Neural progenitor cell (in vitro differentiated cells): ENCODE measurements at regions not wholly inside any gene's neighbourhood (a gene's known extent, or its start where the extent isn't known, plus 50 kb on each side); places are given as distances from the start of the nearest gene placed in this dataset.
A peak's percentile ranks its signal among the peaks of the same experiment; 100 is the strongest.

Experiments
- DNase-seq: peaks from one replicate; pipeline ENCODE4 v3.0.0-alpha.2; 2016; ENCODE audit warnings: low spot score
- H2AFZ ChIP-seq: fragments of 200-600 bp; sonication (generic); replicated peaks from 2 replicates; pipeline ENCODE4 v1.6.1; 2016; ENCODE audit warnings: antibody characterized with exemption
- H3F3A ChIP-seq: fragments of 200-600 bp; sonication (generic); 2 replicates; pipeline ENCODE4 v1.6.1; 2016; ENCODE audit warnings: antibody characterized with exemption, low read depth
- H3K27ac ChIP-seq: fragments of 200-600 bp; sonication (generic); 2 replicates; pipeline ENCODE4 v1.5.1; 2016; ENCODE audit warnings: mild to moderate bottlenecking
- H3K27me3 ChIP-seq: fragments of 200-600 bp; sonication (generic); 2 replicates; pipeline ENCODE4 v1.6.1; 2016; ENCODE audit warnings: mild to moderate bottlenecking, moderate library complexity
- H3K36me3 ChIP-seq: fragments of 200-600 bp; sonication (generic); 2 replicates; pipeline ENCODE4 v1.5.1; 2016
- H3K4me1 ChIP-seq: fragments of 200-600 bp; sonication (generic); 2 replicates; pipeline ENCODE4 v1.6.1; 2016; ENCODE audit warnings: mixed run types
- H3K4me2 ChIP-seq: fragments of 200-600 bp; sonication (generic); 2 replicates; pipeline ENCODE4 v1.6.1; 2016
- H3K4me3 ChIP-seq: fragments of 200-600 bp; sonication (generic); 2 replicates; pipeline ENCODE4 v1.5.1; 2016
- H3K79me2 ChIP-seq: fragments of 200-600 bp; sonication (generic); 2 replicates; pipeline ENCODE4 v1.6.1; 2016; ENCODE audit warnings: low read depth
- H3K9ac ChIP-seq: fragments of 200-600 bp; sonication (generic); 2 replicates; pipeline ENCODE4 v1.6.1; 2016
- H3K9me3 ChIP-seq: fragments of 200-600 bp; sonication (generic); 2 replicates; pipeline ENCODE4 v1.5.1; 2016; ENCODE audit warnings: low read depth
- H4K20me1 ChIP-seq: fragments of 200-600 bp; sonication (generic); 2 replicates; pipeline ENCODE4 v1.6.1; 2016; ENCODE audit warnings: low read depth
- H3K27ac Mint-ChIP-seq: 3 replicates; pipeline ENCODE4 v1.8.0; 2021; ENCODE audit warnings: mixed read lengths
- H3K27me3 Mint-ChIP-seq: 2 replicates; pipeline ENCODE4 v1.8.0; 2022; ENCODE audit warnings: low read depth, mild to moderate bottlenecking, inconsistent platforms, moderate library complexity, mixed read lengths; ENCODE audit not compliant: insufficient read depth
- H3K36me3 Mint-ChIP-seq: 3 replicates; pipeline ENCODE4 v1.8.0; 2021; ENCODE audit warnings: mixed read lengths
- H3K4me1 Mint-ChIP-seq: 3 replicates; pipeline ENCODE4 v1.8.0; 2021; ENCODE audit warnings: mixed read lengths
- H3K4me3 Mint-ChIP-seq: 3 replicates; pipeline ENCODE4 v1.8.0; 2021; ENCODE audit warnings: mild to moderate bottlenecking, moderate library complexity, mixed read lengths
- H3K9me3 Mint-ChIP-seq: 3 replicates; pipeline ENCODE4 v1.8.0; 2020; ENCODE audit warnings: mixed read lengths
- EZH2 ChIP-seq: fragments of 200-600 bp; sonication (generic); IDR thresholded peaks from 2 replicates; pipeline ENCODE4 v1.6.1; 2017; ENCODE audit warnings: antibody characterized with exemption, mild to moderate bottlenecking, moderate library complexity
- EZH2phosphoT487 ChIP-seq: fragments of 200-600 bp; sonication (generic); IDR thresholded peaks from 2 replicates; pipeline ENCODE4 v1.6.1; 2017; ENCODE audit warnings: antibody characterized with exemption
- TF ChIP-seq, protein P1 (sequence below): fragments of 200-600 bp; sonication (generic); IDR thresholded peaks from 2 replicates; pipeline ENCODE4 v1.5.1; 2017; ENCODE audit warnings: antibody characterized with exemption, mild to moderate bottlenecking

- Mint-ChIP-seq H3K36me3 (no peaks in the 10 kb centered on the region), H3K4me3 (no peak overlapping the region), H3K9me3 (no peaks in the 10 kb centered on the region), H3K27me3 (peaks cover 2% of the 10 kb centered on the region), H3K4me1 (peaks cover 11% of the 10 kb centered on the region), H3K27ac (no peak overlapping the region)
- Histone ChIP-seq H3F3A (peaks cover 15% of the 10 kb centered on the region), H3K79me2 (no peaks in the 10 kb centered on the region), H2AFZ (no peak overlapping the region), H3K4me3 (no peak overlapping the region), H3K9me3 (no peaks in the 10 kb centered on the region), H3K4me2 (no peak overlapping the region), H3K4me1 (peaks cover 34% of the 10 kb centered on the region), H4K20me1 (no peaks in the 10 kb centered on the region), H3K36me3 (no peaks in the 10 kb centered on the region), H3K9ac (no peak overlapping the region), H3K27me3 (no peaks in the 10 kb centered on the region), H3K27ac (no peak overlapping the region)
- no peak for DNase-seq
- TF ChIP-seq, protein P1, sequence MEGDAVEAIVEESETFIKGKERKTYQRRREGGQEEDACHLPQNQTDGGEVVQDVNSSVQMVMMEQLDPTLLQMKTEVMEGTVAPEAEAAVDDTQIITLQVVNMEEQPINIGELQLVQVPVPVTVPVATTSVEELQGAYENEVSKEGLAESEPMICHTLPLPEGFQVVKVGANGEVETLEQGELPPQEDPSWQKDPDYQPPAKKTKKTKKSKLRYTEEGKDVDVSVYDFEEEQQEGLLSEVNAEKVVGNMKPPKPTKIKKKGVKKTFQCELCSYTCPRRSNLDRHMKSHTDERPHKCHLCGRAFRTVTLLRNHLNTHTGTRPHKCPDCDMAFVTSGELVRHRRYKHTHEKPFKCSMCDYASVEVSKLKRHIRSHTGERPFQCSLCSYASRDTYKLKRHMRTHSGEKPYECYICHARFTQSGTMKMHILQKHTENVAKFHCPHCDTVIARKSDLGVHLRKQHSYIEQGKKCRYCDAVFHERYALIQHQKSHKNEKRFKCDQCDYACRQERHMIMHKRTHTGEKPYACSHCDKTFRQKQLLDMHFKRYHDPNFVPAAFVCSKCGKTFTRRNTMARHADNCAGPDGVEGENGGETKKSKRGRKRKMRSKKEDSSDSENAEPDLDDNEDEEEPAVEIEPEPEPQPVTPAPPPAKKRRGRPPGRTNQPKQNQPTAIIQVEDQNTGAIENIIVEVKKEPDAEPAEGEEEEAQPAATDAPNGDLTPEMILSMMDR = no peak
- TF ChIP-seq EZH2 (no peak), EZH2phosphoT487 (no peak)
Measured at GRCh38 chr11:127678631-127679030, 678.1 kb upstream of the KIRREL3 start.

- H3K4me1 Mint-ChIP-seq = peaks cover 11% of the 10 kb centered on the region
- H3K9me3 Mint-ChIP-seq = no peaks in the 10 kb centered on the region
- Histone ChIP-seq H3K27me3 (no peaks in the 10 kb centered on the region), H3K9ac (no peak overlapping the region), H3K9me3 (no peaks in the 10 kb centered on the region), H3K4me3 (no peak overlapping the region), H3K27ac (peak overlapping the region; percentile 55), H3K36me3 (no peaks in the 10 kb centered on the region), H4K20me1 (no peaks in the 10 kb centered on the region), H3F3A (peaks cover 15% of the 10 kb centered on the region), H3K79me2 (no peaks in the 10 kb centered on the region), H3K4me1 (peaks cover 34% of the 10 kb centered on the region), H3K4me2 (peak overlapping the region; percentile 43), H2AFZ (no peak overlapping the region)
- peak overlapping the region; percentile 81 for H3K27ac Mint-ChIP-seq
- no peak overlapping the region for H3K4me3 Mint-ChIP-seq
- no peaks in the 10 kb centered on the region for H3K36me3 Mint-ChIP-seq
- no peak for TF ChIP-seq EZH2phosphoT487
- TF ChIP-seq, protein P1 = no peak
- peaks cover 2% of the 10 kb centered on the region for H3K27me3 Mint-ChIP-seq
- peak; percentile 66 for DNase-seq
Measured at GRCh38 chr11:127677660-127678425, 677.3 kb upstream of the KIRREL3 start.

- no peaks in the 10 kb centered on the region for H3K27me3 ChIP-seq
- Mint-ChIP-seq H3K27me3 (peaks cover 2% of the 10 kb centered on the region), H3K27ac (no peak overlapping the region), H3K4me3 (no peak overlapping the region), H3K36me3 (no peaks in the 10 kb centered on the region), H3K9me3 (no peaks in the 10 kb centered on the region), H3K4me1 (peaks cover 11% of the 10 kb centered on the region)
- H3K79me2 ChIP-seq = no peaks in the 10 kb centered on the region
- no peak overlapping the region for H3K4me2 ChIP-seq
- no peak overlapping the region for H3K4me3 ChIP-seq
- peaks cover 15% of the 10 kb centered on the region for H3F3A ChIP-seq
- H3K4me1 ChIP-seq = peaks cover 34% of the 10 kb centered on the region
- H3K27ac ChIP-seq = no peak overlapping the region
- no peak overlapping the region for H3K9ac ChIP-seq
- H3K9me3 ChIP-seq = no peaks in the 10 kb centered on the region
- no peaks in the 10 kb centered on the region for H4K20me1 ChIP-seq
- DNase-seq = no peak
- no peak overlapping the region for H2AFZ ChIP-seq
- no peaks in the 10 kb centered on the region for H3K36me3 ChIP-seq
- no peak for TF ChIP-seq EZH2phosphoT487
- no peak for TF ChIP-seq EZH2
- TF ChIP-seq, protein P1 = no peak
Measured at GRCh38 chr11:127675581-127675980, 675.0 kb upstream of the KIRREL3 start.
